ENCODE measurements at regions not wholly inside any gene's neighbourhood (a gene's known extent, or its start where the extent isn't known, plus 50 kb on each side); places are given as distances from the start of the nearest gene placed in this dataset.

DNA sequence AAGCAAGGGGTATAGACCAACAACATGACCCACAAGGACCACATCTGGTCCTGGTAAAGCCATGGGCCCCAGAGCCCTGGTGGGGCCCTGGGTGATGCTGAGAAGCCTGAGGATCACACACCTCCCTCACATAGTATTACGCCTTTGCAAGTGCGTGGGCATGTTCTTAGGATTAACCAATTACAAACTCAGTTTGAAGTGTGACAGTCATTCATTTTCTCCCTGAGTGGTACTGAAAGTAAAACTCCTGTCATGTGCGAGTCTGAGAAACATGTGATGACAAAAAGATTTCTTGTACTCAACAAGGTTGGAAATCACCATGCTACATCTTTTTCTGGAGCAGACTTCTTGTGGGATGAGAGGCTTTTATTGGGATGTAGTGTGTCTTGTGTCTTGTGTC, 315.3 kb upstream of the DUSP10 start:
- TF ChIP-seq, protein P1, sequence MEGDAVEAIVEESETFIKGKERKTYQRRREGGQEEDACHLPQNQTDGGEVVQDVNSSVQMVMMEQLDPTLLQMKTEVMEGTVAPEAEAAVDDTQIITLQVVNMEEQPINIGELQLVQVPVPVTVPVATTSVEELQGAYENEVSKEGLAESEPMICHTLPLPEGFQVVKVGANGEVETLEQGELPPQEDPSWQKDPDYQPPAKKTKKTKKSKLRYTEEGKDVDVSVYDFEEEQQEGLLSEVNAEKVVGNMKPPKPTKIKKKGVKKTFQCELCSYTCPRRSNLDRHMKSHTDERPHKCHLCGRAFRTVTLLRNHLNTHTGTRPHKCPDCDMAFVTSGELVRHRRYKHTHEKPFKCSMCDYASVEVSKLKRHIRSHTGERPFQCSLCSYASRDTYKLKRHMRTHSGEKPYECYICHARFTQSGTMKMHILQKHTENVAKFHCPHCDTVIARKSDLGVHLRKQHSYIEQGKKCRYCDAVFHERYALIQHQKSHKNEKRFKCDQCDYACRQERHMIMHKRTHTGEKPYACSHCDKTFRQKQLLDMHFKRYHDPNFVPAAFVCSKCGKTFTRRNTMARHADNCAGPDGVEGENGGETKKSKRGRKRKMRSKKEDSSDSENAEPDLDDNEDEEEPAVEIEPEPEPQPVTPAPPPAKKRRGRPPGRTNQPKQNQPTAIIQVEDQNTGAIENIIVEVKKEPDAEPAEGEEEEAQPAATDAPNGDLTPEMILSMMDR (IDR thresholded peaks at IDR 0.05) = no peak
- TF ChIP-seq POLR2AphosphoS5 (IDR thresholded peaks at IDR 0.05) = no peak

Measured in prostate gland (tissue), 2 donors.